DOHH2 (cell line): ENCODE measurements at regions not wholly inside any gene's neighbourhood (a gene's known extent, or its start where the extent isn't known, plus 50 kb on each side); places are given as distances from the start of the nearest gene placed in this dataset.

ENCODE experiments used
- H3F3A ChIP-seq: fragments of 200-600 bp; sonication (generic), shearing (Covaris generic); 2 replicates; pipeline ENCODE4 v1.6.0; 2016; ENCODE audit warnings: antibody characterized with exemption, mild to moderate bottlenecking; ENCODE audit not compliant: control insufficient read depth, insufficient read depth
- H3K27ac ChIP-seq: fragments of 200-600 bp; sonication (generic); 2 replicates; pipeline ENCODE4 v1.5.1; 2014; ENCODE audit warnings: low read depth, mild to moderate bottlenecking, low read length, moderate library complexity
- H3K27me3 ChIP-seq: fragments of 200-600 bp; sonication (generic); 2 replicates; pipeline ENCODE4 v1.6.1; 2014; ENCODE audit warnings: mild to moderate bottlenecking, low read length, mixed read lengths; ENCODE audit not compliant: control insufficient read depth
- H3K36me3 ChIP-seq: fragments of 200-600 bp; sonication (generic); 2 replicates; pipeline ENCODE4 v1.6.1; 2014; ENCODE audit warnings: mild to moderate bottlenecking, low read length, moderate library complexity, mixed read lengths; ENCODE audit not compliant: control insufficient read depth
- H3K4me1 ChIP-seq: fragments of 200-600 bp; sonication (generic); 2 replicates; pipeline ENCODE4 v1.6.1; 2014; ENCODE audit warnings: mild to moderate bottlenecking, low read length, mixed read lengths; ENCODE audit not compliant: control insufficient read depth
- H3K4me2 ChIP-seq: fragments of 200-600 bp; sonication (generic); 2 replicates; pipeline ENCODE4 v1.6.0; 2014; ENCODE audit warnings: mild to moderate bottlenecking, low read length, moderate library complexity
- H3K4me3 ChIP-seq: fragments of 200-600 bp; sonication (generic); 2 replicates; pipeline ENCODE4 v1.5.1; 2014; ENCODE audit warnings: mild to moderate bottlenecking, low read length, mixed read lengths
- H3K79me2 ChIP-seq: fragments of 200-600 bp; sonication (generic); 2 replicates; pipeline ENCODE4 v1.6.1; 2014; ENCODE audit warnings: mild to moderate bottlenecking, low read length, mixed read lengths; ENCODE audit not compliant: control insufficient read depth
- H3K9me2 ChIP-seq: fragments of 200-600 bp; sonication (generic); replicated peaks from 2 replicates; pipeline ENCODE4 v1.6.1; 2014; ENCODE audit warnings: mild to moderate bottlenecking, low read length, mixed read lengths; ENCODE audit not compliant: control insufficient read depth
- H3K9me3 ChIP-seq: fragments of 200-600 bp; sonication (generic); 2 replicates; pipeline ENCODE4 v1.6.1; 2014; ENCODE audit warnings: antibody characterized with exemption, low read length, mixed read lengths; ENCODE audit not compliant: control insufficient read depth, insufficient read depth
- H4K20me1 ChIP-seq: fragments of 200-600 bp; sonication (generic); 2 replicates; pipeline ENCODE4 v1.6.0; 2014; ENCODE audit warnings: low read depth, mild to moderate bottlenecking, antibody characterized with exemption, low read length, moderate library complexity; ENCODE audit not compliant: control insufficient read depth, insufficient read depth
- EZH2phosphoT487 ChIP-seq: fragments of 200-600 bp; sonication (generic); IDR thresholded peaks from 2 replicates; pipeline ENCODE4 v1.6.1; 2017; ENCODE audit warnings: borderline replicate concordance, mild to moderate bottlenecking, antibody characterized with exemption, low read length, moderate library complexity, mixed read lengths
- TF ChIP-seq, protein P1 (sequence below): fragments of 200-600 bp; sonication (generic); IDR thresholded peaks from one replicate; pipeline ENCODE4 v1.5.1; 2014; ENCODE audit warnings: antibody characterized with exemption, mild to moderate bottlenecking, low read depth, low read length; ENCODE audit not compliant: poor library complexity, severe bottlenecking

GRCh38 chr20:52746770-52747169, 225.4 kb upstream of the TSHZ2 start:
- Histone ChIP-seq H3K9me2 (no peaks in the 10 kb centered on the region), H3F3A (no peaks in the 10 kb centered on the region), H3K9me3 (no peaks in the 10 kb centered on the region), H3K4me1 (no peaks in the 10 kb centered on the region), H4K20me1 (no peaks in the 10 kb centered on the region), H3K36me3 (no peaks in the 10 kb centered on the region), H3K4me2 (no peak overlapping the region), H3K27ac (no peak overlapping the region), H3K79me2 (no peaks in the 10 kb centered on the region), H3K4me3 (no peak overlapping the region), H3K27me3 (no peaks in the 10 kb centered on the region)
- TF ChIP-seq, protein P1, sequence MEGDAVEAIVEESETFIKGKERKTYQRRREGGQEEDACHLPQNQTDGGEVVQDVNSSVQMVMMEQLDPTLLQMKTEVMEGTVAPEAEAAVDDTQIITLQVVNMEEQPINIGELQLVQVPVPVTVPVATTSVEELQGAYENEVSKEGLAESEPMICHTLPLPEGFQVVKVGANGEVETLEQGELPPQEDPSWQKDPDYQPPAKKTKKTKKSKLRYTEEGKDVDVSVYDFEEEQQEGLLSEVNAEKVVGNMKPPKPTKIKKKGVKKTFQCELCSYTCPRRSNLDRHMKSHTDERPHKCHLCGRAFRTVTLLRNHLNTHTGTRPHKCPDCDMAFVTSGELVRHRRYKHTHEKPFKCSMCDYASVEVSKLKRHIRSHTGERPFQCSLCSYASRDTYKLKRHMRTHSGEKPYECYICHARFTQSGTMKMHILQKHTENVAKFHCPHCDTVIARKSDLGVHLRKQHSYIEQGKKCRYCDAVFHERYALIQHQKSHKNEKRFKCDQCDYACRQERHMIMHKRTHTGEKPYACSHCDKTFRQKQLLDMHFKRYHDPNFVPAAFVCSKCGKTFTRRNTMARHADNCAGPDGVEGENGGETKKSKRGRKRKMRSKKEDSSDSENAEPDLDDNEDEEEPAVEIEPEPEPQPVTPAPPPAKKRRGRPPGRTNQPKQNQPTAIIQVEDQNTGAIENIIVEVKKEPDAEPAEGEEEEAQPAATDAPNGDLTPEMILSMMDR, result no peak
- TF ChIP-seq EZH2phosphoT487, result no peak

GRCh38 chr20:52746190-52746589, 226.0 kb upstream of the TSHZ2 start:
- Histone ChIP-seq H3K9me3 (no peaks in the 10 kb centered on the region), H3K4me2 (no peak overlapping the region), H4K20me1 (no peaks in the 10 kb centered on the region), H3K27me3 (no peaks in the 10 kb centered on the region), H3K27ac (no peak overlapping the region), H3K4me1 (no peaks in the 10 kb centered on the region), H3K9me2 (no peaks in the 10 kb centered on the region), H3F3A (no peaks in the 10 kb centered on the region), H3K36me3 (no peaks in the 10 kb centered on the region), H3K4me3 (no peak overlapping the region), H3K79me2 (no peaks in the 10 kb centered on the region)
- TF ChIP-seq EZH2phosphoT487, result no peak
- TF ChIP-seq, protein P1, result no peak

- Histone ChIP-seq H3K9me3 (no peaks in the 10 kb centered on the region), H3F3A (no peaks in the 10 kb centered on the region), H3K27me3 (no peaks in the 10 kb centered on the region), H3K36me3 (no peaks in the 10 kb centered on the region), H4K20me1 (no peaks in the 10 kb centered on the region), H3K4me1 (no peaks in the 10 kb centered on the region), H3K4me2 (no peak overlapping the region), H3K27ac (no peak overlapping the region), H3K9me2 (no peaks in the 10 kb centered on the region), H3K79me2 (no peaks in the 10 kb centered on the region), H3K4me3 (no peak overlapping the region)
- TF ChIP-seq, protein P1, result no peak
- no peak for TF ChIP-seq EZH2phosphoT487
Measured at GRCh38 chr20:52744441-52744840, 227.7 kb upstream of the TSHZ2 start.

DNA sequence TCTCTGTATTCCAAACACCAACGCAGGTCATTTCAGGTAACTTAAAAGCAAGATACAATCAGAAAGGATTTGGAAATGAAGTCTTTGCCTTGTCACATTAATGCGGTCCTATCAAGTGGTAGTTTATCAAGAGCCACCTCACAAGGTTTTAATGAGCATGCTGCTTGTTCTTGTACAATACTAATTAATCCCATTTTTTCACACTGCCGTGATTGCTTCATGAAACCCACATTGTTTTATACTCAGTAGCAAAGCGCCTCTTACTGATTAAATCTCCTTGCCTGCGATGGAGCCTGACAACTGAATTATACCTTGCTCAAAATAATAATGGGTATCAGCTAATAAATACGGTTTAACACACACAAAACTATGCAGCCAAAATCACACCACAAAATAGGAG, 234.1 kb upstream of the TSHZ2 start:
- Histone ChIP-seq H3K27me3 (0 out of 2 replicates have a peak, but pooled peaks cover 4% of the 10 kb centered on the region), H3K9me2 (no peaks in the 10 kb centered on the region), H4K20me1 (no peaks in the 10 kb centered on the region), H3K27ac (no peak overlapping the region), H3K79me2 (no peaks in the 10 kb centered on the region), H3K4me3 (no peak overlapping the region), H3K4me2 (no peak overlapping the region), H3K36me3 (no peaks in the 10 kb centered on the region), H3F3A (no peaks in the 10 kb centered on the region), H3K9me3 (no peaks in the 10 kb centered on the region), H3K4me1 (no peaks in the 10 kb centered on the region)
- TF ChIP-seq, protein P1, result no peak
- TF ChIP-seq EZH2phosphoT487, result no peak
